Neural cell (in vitro differentiated cells): ENCODE measurements at regions not wholly inside any gene's neighbourhood (a gene's known extent, or its start where the extent isn't known, plus 50 kb on each side); places are given as distances from the start of the nearest gene placed in this dataset.

ENCODE experiments used
- H2AFZ ChIP-seq: fragments of 200-600, 300-800 bp; sonication (generic), shearing (Covaris generic); 2 replicates; pipeline ENCODE4 v1.6.0; 2014; ENCODE audit warnings: low read depth, mild to moderate bottlenecking, antibody characterized with exemption, low read length, moderate library complexity
- H3F3A ChIP-seq: fragments of 200-600 bp; shearing (Covaris generic); 2 replicates; pipeline ENCODE4 v1.6.1; 2016; ENCODE audit warnings: mild to moderate bottlenecking, moderate library complexity, mixed read lengths, antibody characterized with exemption, low read length; ENCODE audit not compliant: insufficient read depth, poor library complexity, severe bottlenecking
- H3K27ac ChIP-seq: fragments of 200-600, 300-800 bp; sonication (generic), shearing (Covaris generic); 2 replicates; pipeline ENCODE4 v1.5.1; 2014; ENCODE audit warnings: mild to moderate bottlenecking, low read length, moderate library complexity
- H3K27me3 ChIP-seq: fragments of 300-800, 200-600 bp; sonication (generic), shearing (Covaris generic); 2 replicates; pipeline ENCODE4 v1.6.0; 2014; ENCODE audit warnings: mild to moderate bottlenecking, low read depth, low read length, moderate library complexity; ENCODE audit not compliant: insufficient read depth
- H3K36me3 ChIP-seq: fragments of 300-800, 200-600 bp; sonication (generic), shearing (Covaris generic); 2 replicates; pipeline ENCODE4 v1.5.1; 2014; ENCODE audit warnings: mild to moderate bottlenecking, antibody characterized with exemption, low read length, moderate library complexity; ENCODE audit not compliant: insufficient read depth
- H3K4me2 ChIP-seq: fragments of 300-800, 200-600 bp; sonication (generic), shearing (Covaris generic); 2 replicates; pipeline ENCODE4 v1.6.0; 2014; ENCODE audit warnings: mild to moderate bottlenecking, low read length
- H3K4me3 ChIP-seq: fragments of 300-800, 200-600 bp; sonication (generic), shearing (Covaris generic); 2 replicates; pipeline ENCODE4 v1.5.1; 2014; ENCODE audit warnings: mild to moderate bottlenecking, low read length, moderate library complexity
- H3K79me2 ChIP-seq: fragments of 200-600 bp; shearing (Covaris generic); replicated peaks from 2 replicates; pipeline ENCODE4 v1.6.0; 2014; ENCODE audit warnings: mild to moderate bottlenecking, low read length, moderate library complexity; ENCODE audit not compliant: insufficient read depth
- H3K9ac ChIP-seq: fragments of 300-800, 200-600 bp; sonication (generic), shearing (Covaris generic); 2 replicates; pipeline ENCODE4 v1.6.1; 2016; ENCODE audit warnings: mild to moderate bottlenecking, low read length, mixed read lengths
- H3K9me2 ChIP-seq: fragments of 200-600 bp; shearing (Covaris generic); 2 replicates; pipeline ENCODE4 v1.6.1; 2016; ENCODE audit warnings: mild to moderate bottlenecking, low read length, mixed read lengths; ENCODE audit not compliant: insufficient read depth
- H3K9me3 ChIP-seq: fragments of 200-600, 300-800 bp; sonication (generic), shearing (Covaris generic); 2 replicates; pipeline ENCODE4 v1.6.1; 2016; ENCODE audit warnings: mild to moderate bottlenecking, mixed run types, low read length, moderate library complexity, mixed read lengths
- H4K20me1 ChIP-seq: fragments of 200-600 bp; shearing (Covaris generic); 2 replicates; pipeline ENCODE4 v1.6.1; 2016; ENCODE audit warnings: mild to moderate bottlenecking, mixed run types; ENCODE audit not compliant: insufficient read depth
- EP300 ChIP-seq: fragments of 450-650 bp; conservative IDR thresholded peaks from 2 replicates; pipeline ENCODE4 v1.6.1; 2014; ENCODE audit warnings: antibody characterized with exemption, mild to moderate bottlenecking, moderate library complexity; ENCODE audit not compliant: poor library complexity, severe bottlenecking
- EZH2 ChIP-seq: fragments of 200-600, 300-800 bp; shearing (Covaris generic), sonication (generic); IDR thresholded peaks from 2 replicates; pipeline ENCODE4 v1.6.1; 2014; ENCODE audit warnings: antibody characterized with exemption, low read length, borderline replicate concordance, mild to moderate bottlenecking; ENCODE audit not compliant: insufficient read depth, poor library complexity, severe bottlenecking
- MXI1 ChIP-seq: fragments of 450-650 bp; conservative IDR thresholded peaks from 2 replicates; pipeline ENCODE4 v1.6.1; 2014; ENCODE audit warnings: antibody characterized with exemption, mild to moderate bottlenecking; ENCODE audit not compliant: poor library complexity, severe bottlenecking
- POLR2AphosphoS5 ChIP-seq: IDR thresholded peaks from 2 replicates; pipeline ENCODE4 v1.6.1; 2012
- RAD21 ChIP-seq: fragments of 450-650 bp; conservative IDR thresholded peaks from 2 replicates; pipeline ENCODE4 v1.6.1; 2014; ENCODE audit warnings: antibody characterized with exemption, mild to moderate bottlenecking, moderate library complexity
- REST ChIP-seq: IDR thresholded peaks from 2 replicates; pipeline ENCODE4 v1.6.1; 2012; ENCODE audit warnings: borderline replicate concordance
- SMC3 ChIP-seq: fragments of 450-650 bp; conservative IDR thresholded peaks from 2 replicates; pipeline ENCODE4 v1.6.1; 2014; ENCODE audit warnings: antibody characterized with exemption, mild to moderate bottlenecking, moderate library complexity; ENCODE audit not compliant: poor library complexity
- TAF1 ChIP-seq: IDR thresholded peaks from 2 replicates; pipeline ENCODE4 v1.6.1; 2012; ENCODE audit warnings: low read depth
- TF ChIP-seq, protein P1 (sequence below): fragments of 450-650 bp; IDR thresholded peaks from 2 replicates; pipeline ENCODE4 v1.5.1; 2014; ENCODE audit warnings: antibody characterized with exemption, mild to moderate bottlenecking, moderate library complexity; ENCODE audit not compliant: poor library complexity, severe bottlenecking

- no peaks in the 10 kb centered on the region for H4K20me1 ChIP-seq
- no peaks in the 10 kb centered on the region for H3K36me3 ChIP-seq
- TF ChIP-seq MXI1: no peak
- TF ChIP-seq, protein P1, sequence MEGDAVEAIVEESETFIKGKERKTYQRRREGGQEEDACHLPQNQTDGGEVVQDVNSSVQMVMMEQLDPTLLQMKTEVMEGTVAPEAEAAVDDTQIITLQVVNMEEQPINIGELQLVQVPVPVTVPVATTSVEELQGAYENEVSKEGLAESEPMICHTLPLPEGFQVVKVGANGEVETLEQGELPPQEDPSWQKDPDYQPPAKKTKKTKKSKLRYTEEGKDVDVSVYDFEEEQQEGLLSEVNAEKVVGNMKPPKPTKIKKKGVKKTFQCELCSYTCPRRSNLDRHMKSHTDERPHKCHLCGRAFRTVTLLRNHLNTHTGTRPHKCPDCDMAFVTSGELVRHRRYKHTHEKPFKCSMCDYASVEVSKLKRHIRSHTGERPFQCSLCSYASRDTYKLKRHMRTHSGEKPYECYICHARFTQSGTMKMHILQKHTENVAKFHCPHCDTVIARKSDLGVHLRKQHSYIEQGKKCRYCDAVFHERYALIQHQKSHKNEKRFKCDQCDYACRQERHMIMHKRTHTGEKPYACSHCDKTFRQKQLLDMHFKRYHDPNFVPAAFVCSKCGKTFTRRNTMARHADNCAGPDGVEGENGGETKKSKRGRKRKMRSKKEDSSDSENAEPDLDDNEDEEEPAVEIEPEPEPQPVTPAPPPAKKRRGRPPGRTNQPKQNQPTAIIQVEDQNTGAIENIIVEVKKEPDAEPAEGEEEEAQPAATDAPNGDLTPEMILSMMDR: no peak
- no peak for TF ChIP-seq RAD21
- no peak for TF ChIP-seq TAF1
- TF ChIP-seq EZH2: no peak
- TF ChIP-seq EP300: no peak
- TF ChIP-seq POLR2AphosphoS5: no peak
- no peak for TF ChIP-seq SMC3
- TF ChIP-seq REST: no peak
- H3K79me2 ChIP-seq: no peaks in the 10 kb centered on the region
- no peaks in the 10 kb centered on the region for H3K9me3 ChIP-seq
- H3F3A ChIP-seq: no peaks in the 10 kb centered on the region
- no peak overlapping the region for H3K27ac ChIP-seq
- no peak overlapping the region for H3K4me2 ChIP-seq
- H3K27me3 ChIP-seq: no peaks in the 10 kb centered on the region
- no peak overlapping the region for H3K9ac ChIP-seq
- no peak overlapping the region for H2AFZ ChIP-seq
- H3K9me2 ChIP-seq: no peaks in the 10 kb centered on the region
- H3K4me3 ChIP-seq: no peak overlapping the region
Observed at GRCh38 chr4:158051401-158052235, 121.2 kb downstream of the GASK1B start.

DNA sequence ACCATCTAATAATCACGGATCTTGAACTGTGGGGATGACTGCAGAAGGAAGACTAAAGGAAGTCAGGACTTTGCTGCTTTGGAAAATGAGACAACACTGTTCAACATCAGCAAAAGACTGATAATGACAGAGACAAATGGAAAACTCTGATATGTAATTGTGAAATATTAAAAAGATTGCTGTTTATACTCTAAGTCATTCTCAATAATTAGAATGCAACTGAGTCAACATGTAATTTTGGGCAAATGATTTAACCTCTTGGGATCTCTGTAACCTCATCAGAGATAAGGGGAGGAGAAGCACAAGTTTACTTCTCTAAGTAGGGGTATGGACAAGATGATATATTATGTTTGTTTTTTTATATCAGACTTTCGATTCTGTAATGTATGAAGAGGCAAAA lies 121.9 kb downstream of the GASK1B start:
- no peak overlapping the region for H3K4me2 ChIP-seq
- no peaks in the 10 kb centered on the region for H3K9me3 ChIP-seq
- no peaks in the 10 kb centered on the region for H3K9me2 ChIP-seq
- H3K4me3 ChIP-seq: no peak overlapping the region
- H3K27me3 ChIP-seq: no peaks in the 10 kb centered on the region
- no peaks in the 10 kb centered on the region for H3K36me3 ChIP-seq
- H3K79me2 ChIP-seq: no peaks in the 10 kb centered on the region
- TF ChIP-seq POLR2AphosphoS5 (no peak), EP300 (no peak), RAD21 (no peak), MXI1 (no peak), EZH2 (no peak), REST (no peak), SMC3 (no peak), TAF1 (no peak)
- TF ChIP-seq, protein P1: no peak
- no peaks in the 10 kb centered on the region for H4K20me1 ChIP-seq
- no peak overlapping the region for H3K27ac ChIP-seq
- no peak overlapping the region for H2AFZ ChIP-seq
- no peak overlapping the region for H3K9ac ChIP-seq
- no peaks in the 10 kb centered on the region for H3F3A ChIP-seq
